Mucosa of rectum (tissue), 2 donors: ENCODE measurements at regions not wholly inside any gene's neighbourhood (a gene's known extent, or its start where the extent isn't known, plus 50 kb on each side); places are given as distances from the start of the nearest gene placed in this dataset.
A peak's percentile ranks its signal among the peaks of the same experiment; 100 is the strongest.

Experiments used
- H3K27ac ChIP-seq, 2 donors: one replicate each; pipeline ENCODE4 v1.7.0; 2013; ENCODE audit warnings: inconsistent platforms in 2 of 2, low read depth in 2 of 2, low read length in 2 of 2
- H3K27me3 ChIP-seq, 2 donors: one replicate each; pipeline ENCODE4 v1.7.0; 2013; ENCODE audit warnings: low read length in 2 of 2; ENCODE audit not compliant: control insufficient read depth in 2 of 2, insufficient read depth in 2 of 2
- H3K36me3 ChIP-seq, 2 donors: one replicate each; pipeline ENCODE4 v1.7.0; 2013; ENCODE audit warnings: low read length in 2 of 2; ENCODE audit not compliant: control insufficient read depth in 2 of 2, insufficient read depth in 2 of 2
- H3K4me1 ChIP-seq, 2 donors: one replicate each; pipeline ENCODE4 v1.7.0; 2013; ENCODE audit warnings: low read length in 2 of 2, mild to moderate bottlenecking in 1 of 2; ENCODE audit not compliant: control insufficient read depth in 2 of 2, insufficient read depth in 2 of 2
- H3K4me3 ChIP-seq, 2 donors: one replicate each; pipeline ENCODE4 v1.7.0; 2013; ENCODE audit warnings: low read length in 2 of 2
- H3K9ac ChIP-seq, 2 donors: one replicate each; pipeline ENCODE4 v1.7.0; 2013; ENCODE audit warnings: low read length in 2 of 2, low read depth in 1 of 2, mild to moderate bottlenecking in 1 of 2
- H3K9me3 ChIP-seq, 2 donors: one replicate each; pipeline ENCODE4 v1.7.0; 2013; ENCODE audit warnings: low read length in 2 of 2; ENCODE audit not compliant: control insufficient read depth in 2 of 2
- donor health status: healthy.
- donor health status: Normal muscosa, but diverticular disease.

DNA sequence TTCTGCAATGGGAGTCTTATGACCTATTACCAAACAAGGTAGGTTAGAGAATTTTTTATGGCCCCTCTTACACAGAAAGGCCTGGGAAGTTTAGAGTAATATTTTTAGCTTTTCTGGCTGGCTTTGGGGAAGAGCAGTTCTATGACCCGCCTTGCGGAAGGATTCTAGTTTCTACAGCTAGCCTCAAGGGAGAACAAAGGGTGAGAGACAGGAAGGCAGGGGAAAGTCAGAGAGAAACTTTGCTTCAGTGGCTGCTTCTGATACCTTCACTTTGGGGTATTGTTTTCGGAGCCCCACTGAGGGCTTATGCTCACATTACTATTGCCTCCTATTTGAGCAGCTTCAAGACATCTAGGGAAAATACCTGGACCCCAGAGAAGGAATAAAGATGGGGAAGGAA, 80.7 kb upstream of the NUDT4 start:
- H3K27me3 ChIP-seq, result no peaks in the 10 kb centered on the region
- H3K9ac ChIP-seq, result no peak overlapping the region
- no peaks in the 10 kb centered on the region for H3K36me3 ChIP-seq
- H3K4me1 ChIP-seq, result no peaks in the 10 kb centered on the region
- H3K27ac ChIP-seq, result no peak overlapping the region
- no peaks in the 10 kb centered on the region for H3K9me3 ChIP-seq
- H3K4me3 ChIP-seq, result no peak overlapping the region

- no peaks in the 10 kb centered on the region for H3K9me3 ChIP-seq
- H3K4me1 ChIP-seq, result no peaks in the 10 kb centered on the region
- no peaks in the 10 kb centered on the region for H3K36me3 ChIP-seq
- no peak overlapping the region for H3K4me3 ChIP-seq
- no peak overlapping the region for H3K9ac ChIP-seq
- H3K27ac ChIP-seq, result no peak overlapping the region
- no peaks in the 10 kb centered on the region for H3K27me3 ChIP-seq
These were observed 80.2 kb upstream of the NUDT4 start for GRCh38 chr12:93297536-93297935.

DNA sequence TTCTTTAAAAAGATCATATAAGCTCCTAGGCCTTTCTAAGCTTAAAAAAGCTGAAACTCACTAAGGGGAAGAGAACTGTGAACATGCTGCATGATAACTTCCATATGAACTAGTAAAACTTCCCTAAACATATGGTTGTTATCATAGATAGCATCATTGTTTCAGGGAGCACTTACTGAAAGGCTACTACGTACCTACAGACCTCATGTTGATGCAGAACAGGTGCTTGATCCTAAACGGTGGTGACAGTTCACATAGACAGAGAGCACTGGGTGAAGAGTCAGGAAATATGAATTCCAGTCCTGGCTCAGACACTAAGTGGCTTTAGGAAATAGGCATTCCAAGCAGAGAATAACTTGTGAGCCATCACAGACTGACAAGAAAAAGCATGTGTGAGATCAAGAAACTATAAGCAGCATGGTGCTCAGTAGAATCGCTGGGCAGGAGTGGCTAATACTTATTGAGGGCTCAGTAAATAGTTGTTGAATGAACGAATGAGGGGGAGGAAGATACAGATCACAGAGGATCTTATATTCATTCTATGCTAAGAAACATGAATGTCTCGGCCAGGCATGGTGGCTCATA, 78.4 kb upstream of the NUDT4 start:
- Histone ChIP-seq H3K4me1 (no peaks in the 10 kb centered on the region), H3K27ac (no peak overlapping the region)

DNA sequence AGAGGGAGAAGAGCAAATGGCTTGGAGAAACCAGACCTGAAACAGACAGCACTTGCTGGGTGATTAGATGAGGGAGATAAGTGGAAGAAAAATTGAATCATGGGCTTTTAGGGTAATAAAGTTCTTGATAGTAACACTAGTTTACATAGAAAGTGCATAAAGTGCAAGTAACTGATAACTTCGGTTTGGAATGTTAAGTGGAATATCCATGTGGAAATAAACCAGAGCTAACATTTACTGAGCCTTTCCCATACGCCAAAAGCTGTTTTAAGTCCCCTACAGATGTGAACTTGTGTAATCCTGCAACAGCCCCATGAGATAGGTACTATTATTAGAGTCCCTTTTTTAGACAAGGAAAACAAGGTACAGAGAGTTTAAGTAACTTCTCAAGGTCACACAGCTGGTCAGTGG, 77.1 kb upstream of the NUDT4 start:
- Histone ChIP-seq H3K27ac (no peak overlapping the region), H3K4me3 (no peak overlapping the region), H3K36me3 (no peaks in the 10 kb centered on the region), H3K4me1 (no peaks in the 10 kb centered on the region), H3K9me3 (no peaks in the 10 kb centered on the region), H3K27me3 (no peaks in the 10 kb centered on the region), H3K9ac (no peak overlapping the region)

More for the DNA sequence above, 78.4 kb upstream of the NUDT4 start:
- Histone ChIP-seq H3K9me3 (no peaks in the 10 kb centered on the region), H3K4me3 (no peak overlapping the region), H3K27me3 (no peaks in the 10 kb centered on the region), H3K36me3 (no peaks in the 10 kb centered on the region), H3K9ac (no peak overlapping the region)

DNA sequence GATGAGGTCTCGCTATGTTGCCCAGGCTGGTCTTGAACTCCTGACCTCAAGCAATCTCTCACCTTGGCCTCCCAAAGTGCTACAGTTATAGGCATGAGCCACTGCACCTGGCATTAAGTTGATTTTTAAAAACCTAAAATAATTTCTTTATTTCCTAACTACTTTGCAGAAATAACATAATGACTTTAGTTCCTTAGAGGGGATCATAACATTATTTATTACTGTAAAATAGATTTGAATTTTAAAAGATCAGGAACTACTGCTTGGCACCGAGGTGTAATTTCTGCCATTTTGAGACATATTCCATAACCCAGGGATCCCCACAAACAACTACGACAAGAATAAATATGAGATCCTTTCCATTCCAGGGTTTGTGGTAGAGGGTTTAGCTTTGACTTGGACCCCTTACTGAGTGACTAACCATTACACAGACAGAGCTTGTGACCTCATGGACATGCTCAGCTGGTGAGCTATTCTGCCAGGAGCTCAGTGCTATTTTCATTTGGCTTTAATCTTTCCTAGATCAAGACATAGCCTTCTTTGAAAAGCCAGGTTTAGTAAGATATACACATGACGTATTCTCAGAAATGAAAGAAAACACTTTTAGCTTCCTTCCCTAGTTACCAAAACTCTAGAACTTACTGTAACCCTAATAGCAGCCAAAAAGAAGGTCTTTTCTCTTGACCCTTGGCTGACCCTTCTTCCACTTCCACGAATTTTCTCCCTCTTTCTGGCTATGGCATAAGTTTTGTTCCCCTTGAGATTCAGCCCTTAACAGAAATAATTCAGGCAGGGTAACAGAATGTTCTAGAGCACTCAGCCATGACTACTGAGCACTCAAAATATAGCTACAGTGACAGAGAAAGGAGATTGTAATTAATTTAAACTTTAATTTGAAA, 75.1 kb upstream of the NUDT4 start:
- Histone ChIP-seq H3K36me3 (no peaks in the 10 kb centered on the region), H3K27me3 (no peaks in the 10 kb centered on the region), H3K4me1 (no peaks in the 10 kb centered on the region), H3K27ac (no peak overlapping the region), H3K9ac (no peak overlapping the region), H3K4me3 (no peak overlapping the region), H3K9me3 (no peaks in the 10 kb centered on the region)

GRCh38 chr12:93306636-93307035, 71.1 kb upstream of the NUDT4 start:
- no peak overlapping the region for H3K4me3 ChIP-seq
- no peaks in the 10 kb centered on the region for H3K27me3 ChIP-seq
- H3K4me1 ChIP-seq, result peaks cover 2 to 13% of the 10 kb centered on the region in 2 donors
- H3K36me3 ChIP-seq, result no peaks in the 10 kb centered on the region
- no peaks in the 10 kb centered on the region for H3K9me3 ChIP-seq
- no peak overlapping the region for H3K27ac ChIP-seq
- H3K9ac ChIP-seq, result no peak overlapping the region

- H3K27ac ChIP-seq, result no peak overlapping the region
- no peaks in the 10 kb centered on the region for H3K9me3 ChIP-seq
- H3K36me3 ChIP-seq, result no peaks in the 10 kb centered on the region
- no peaks in the 10 kb centered on the region for H3K27me3 ChIP-seq
- H3K4me1 ChIP-seq, result peaks cover 2 to 16% of the 10 kb centered on the region in 2 donors
- no peak overlapping the region for H3K4me3 ChIP-seq
- H3K9ac ChIP-seq, result no peak overlapping the region
These were observed 69.4 kb upstream of the NUDT4 start for GRCh38 chr12:93308281-93308680.

GRCh38 chr12:93311827-93312226, 65.9 kb upstream of the NUDT4 start:
- no peaks in the 10 kb centered on the region for H3K27me3 ChIP-seq
- no peaks in the 10 kb centered on the region for H3K9me3 ChIP-seq
- no peak overlapping the region for H3K27ac ChIP-seq
- no peak overlapping the region for H3K9ac ChIP-seq
- peaks cover 9 to 31% of the 10 kb centered on the region in 2 donors for H3K4me1 ChIP-seq
- no peaks in the 10 kb centered on the region for H3K36me3 ChIP-seq
- H3K4me3 ChIP-seq, result no peak overlapping the region

GRCh38 chr12:93314177-93314497, 63.6 kb upstream of the NUDT4 start:
- Histone ChIP-seq H3K4me1 (peaks cover 9 to 36% of the 10 kb centered on the region in 2 donors), H3K36me3 (no peaks in the 10 kb centered on the region), H3K9me3 (no peaks in the 10 kb centered on the region), H3K4me3 (peak overlapping the region; percentile 19 to 57), H3K9ac (peak overlapping the region; percentile 24 to 36), H3K27me3 (no peaks in the 10 kb centered on the region), H3K27ac (peak overlapping the region; percentile 83 to 89)

GRCh38 chr12:93315385-93315906, 62.3 kb upstream of the NUDT4 start:
- Histone ChIP-seq H3K27me3 (no peaks in the 10 kb centered on the region), H3K4me3 (peak overlapping the region; percentile 55 to 71), H3K36me3 (no peaks in the 10 kb centered on the region), H3K9ac (peak overlapping the region; percentile 29 to 48), H3K4me1 (peaks cover 7 to 28% of the 10 kb centered on the region in 2 donors), H3K27ac (peak overlapping the region; percentile 80 to 82), H3K9me3 (no peaks in the 10 kb centered on the region)
